GM18511 (cell line): ENCODE measurements at regions not wholly inside any gene's neighbourhood (a gene's known extent, or its start where the extent isn't known, plus 50 kb on each side); places are given as distances from the start of the nearest gene placed in this dataset.

Experiments
- ATAC-seq: cut with Tn5 transposase; IDR thresholded peaks from one replicate; pipeline ENCODE4 v1.9.1; 2021; ENCODE audit warnings: mild to moderate bottlenecking, moderate library complexity; ENCODE audit not compliant: unreplicated experiment

GRCh38 chr21:31503467-31503866, 156.0 kb upstream of the SOD1 start:
- ATAC-seq: no peak

- no peak for ATAC-seq
Measured at GRCh38 chr21:31502537-31503143, 156.9 kb upstream of the SOD1 start.

- no peak for ATAC-seq
Measured at GRCh38 chr21:31501926-31502325, 157.6 kb upstream of the SOD1 start.

- no peak for ATAC-seq
Measured at GRCh38 chr21:31500982-31501381, 156.9 kb upstream of the TIAM1 start.

DNA sequence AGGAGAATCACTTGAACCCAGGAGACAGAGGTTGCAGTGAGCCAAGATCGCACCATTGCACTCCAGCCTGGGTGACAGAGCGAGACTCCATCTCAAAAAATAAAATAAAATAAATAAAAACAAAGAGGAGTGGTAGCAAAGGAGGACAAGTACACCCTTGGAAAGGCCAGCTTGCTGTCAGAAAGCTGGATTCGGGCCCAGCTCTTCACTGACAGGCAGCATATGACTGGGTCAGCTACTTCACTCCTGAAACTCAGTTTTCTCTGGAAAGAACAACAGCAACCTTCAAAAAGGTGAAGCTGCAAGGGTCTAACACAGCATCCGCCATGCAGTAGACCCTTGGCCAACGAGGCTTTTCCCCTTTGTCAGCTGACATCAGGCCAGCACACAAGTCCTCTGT, 156.0 kb upstream of the TIAM1 start:
- ATAC-seq: no peak

- ATAC-seq: no peak
Measured at GRCh38 chr21:31498985-31499384, 154.9 kb upstream of the TIAM1 start.

- ATAC-seq: no peak
Measured at GRCh38 chr21:31497914-31498313, 153.9 kb upstream of the TIAM1 start.

GRCh38 chr21:31493350-31493880, 149.4 kb upstream of the TIAM1 start:
- no peak for ATAC-seq

GRCh38 chr21:31491617-31492016, 147.6 kb upstream of the TIAM1 start:
- no peak for ATAC-seq

- no peak for ATAC-seq
Measured at GRCh38 chr21:31490443-31490842, 146.4 kb upstream of the TIAM1 start.

- ATAC-seq: no peak
Measured at GRCh38 chr21:31489726-31490125, 145.7 kb upstream of the TIAM1 start.

DNA sequence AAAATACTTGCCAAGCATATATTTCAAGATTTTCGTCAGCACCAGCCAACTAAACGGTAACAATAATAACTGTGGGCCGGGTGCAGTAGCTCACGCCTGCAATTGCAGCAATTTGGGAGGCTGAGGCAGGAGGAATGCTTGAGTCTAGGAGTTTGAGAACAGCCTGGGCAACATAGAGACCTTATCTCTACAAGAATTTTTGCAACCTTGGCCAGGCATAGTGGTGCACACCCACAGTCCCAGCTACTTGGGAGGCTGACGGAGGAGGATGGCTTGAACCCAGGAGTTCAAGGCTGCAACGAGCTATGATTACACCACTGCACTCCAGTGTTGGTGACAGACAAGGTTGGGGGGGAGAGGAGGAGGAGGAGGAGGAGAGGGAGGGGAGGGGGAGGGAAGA, 145.0 kb upstream of the TIAM1 start:
- no peak for ATAC-seq

DNA sequence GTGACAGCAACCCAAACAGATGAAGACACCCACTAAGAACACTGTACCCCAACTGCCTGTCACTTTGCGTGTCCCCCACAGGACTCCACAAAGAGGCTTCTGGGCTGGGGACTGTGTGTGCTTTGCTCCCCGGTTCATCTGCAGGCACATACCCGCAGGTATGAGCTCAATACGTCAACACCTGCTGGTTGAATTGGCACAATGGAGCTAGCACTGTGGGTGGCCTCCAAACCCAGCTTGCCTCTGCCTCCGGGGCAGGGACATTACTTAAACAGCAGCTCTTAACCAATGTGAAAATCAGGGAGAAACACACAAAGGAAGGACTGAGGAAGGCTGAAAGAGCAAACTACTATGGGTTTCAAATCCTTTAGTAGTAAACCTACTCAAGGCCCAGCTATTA, 140.2 kb upstream of the TIAM1 start:
- no peak for ATAC-seq

DNA sequence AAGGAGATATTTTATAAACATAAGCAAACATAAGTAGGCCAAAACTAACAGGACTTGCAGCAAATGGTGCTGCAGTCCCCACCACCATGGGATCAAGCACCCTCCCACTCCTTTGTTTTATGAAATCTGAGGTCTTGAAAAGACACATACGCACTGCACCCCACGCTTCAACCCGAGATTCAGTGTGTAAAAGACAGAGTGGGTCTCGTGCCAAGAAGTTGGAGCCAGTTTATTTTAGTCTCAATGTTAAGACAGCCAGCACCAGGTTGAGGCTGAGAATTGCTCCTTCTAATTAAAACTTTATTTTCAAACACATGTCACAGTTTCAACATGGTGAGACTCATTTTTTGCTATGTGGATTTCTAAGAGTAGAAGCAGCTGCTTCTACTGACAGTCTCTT, 139.1 kb upstream of the TIAM1 start:
- ATAC-seq: no peak

- ATAC-seq: no peak
Measured at GRCh38 chr21:31482460-31482859, 138.4 kb upstream of the TIAM1 start.

DNA sequence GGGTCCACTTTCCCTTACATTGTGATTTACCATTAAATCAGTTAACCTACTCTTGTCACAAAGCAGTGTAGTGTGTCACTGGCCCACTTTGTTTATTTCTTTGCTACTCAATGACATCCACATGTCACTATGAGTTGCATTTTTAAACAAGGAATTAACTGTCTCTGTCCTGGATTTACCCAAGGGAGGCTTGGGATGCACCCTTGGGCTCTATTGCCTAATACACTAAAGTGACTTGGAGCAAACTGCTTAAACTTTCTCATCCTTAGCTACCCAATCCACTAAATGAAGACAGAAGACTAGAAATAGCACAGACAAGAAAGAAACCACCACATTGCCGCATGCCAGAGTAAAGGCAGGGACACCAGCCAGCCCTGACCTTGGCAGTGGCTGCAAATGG, 136.2 kb upstream of the TIAM1 start:
- no peak for ATAC-seq

- no peak for ATAC-seq
Measured at GRCh38 chr21:31479714-31480113, 135.7 kb upstream of the TIAM1 start.

DNA sequence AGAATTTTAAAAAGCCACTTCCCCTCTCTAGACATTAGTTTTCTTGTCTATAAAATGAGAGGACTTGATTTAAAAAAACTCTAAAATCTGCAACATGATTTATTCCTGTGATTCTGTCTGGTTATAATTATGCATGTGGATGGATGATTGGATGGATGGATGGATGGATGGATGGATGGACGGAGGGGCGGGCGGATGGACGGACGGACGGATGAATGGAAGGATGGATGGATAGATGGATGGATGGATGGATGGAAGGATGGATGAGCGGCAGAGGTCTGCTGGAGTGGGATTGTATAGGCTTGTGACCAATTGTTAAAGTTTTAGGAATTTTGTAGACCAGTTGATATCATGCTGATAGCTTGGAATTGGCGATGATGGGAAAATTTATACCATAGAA, 135.2 kb upstream of the TIAM1 start:
- no peak for ATAC-seq

DNA sequence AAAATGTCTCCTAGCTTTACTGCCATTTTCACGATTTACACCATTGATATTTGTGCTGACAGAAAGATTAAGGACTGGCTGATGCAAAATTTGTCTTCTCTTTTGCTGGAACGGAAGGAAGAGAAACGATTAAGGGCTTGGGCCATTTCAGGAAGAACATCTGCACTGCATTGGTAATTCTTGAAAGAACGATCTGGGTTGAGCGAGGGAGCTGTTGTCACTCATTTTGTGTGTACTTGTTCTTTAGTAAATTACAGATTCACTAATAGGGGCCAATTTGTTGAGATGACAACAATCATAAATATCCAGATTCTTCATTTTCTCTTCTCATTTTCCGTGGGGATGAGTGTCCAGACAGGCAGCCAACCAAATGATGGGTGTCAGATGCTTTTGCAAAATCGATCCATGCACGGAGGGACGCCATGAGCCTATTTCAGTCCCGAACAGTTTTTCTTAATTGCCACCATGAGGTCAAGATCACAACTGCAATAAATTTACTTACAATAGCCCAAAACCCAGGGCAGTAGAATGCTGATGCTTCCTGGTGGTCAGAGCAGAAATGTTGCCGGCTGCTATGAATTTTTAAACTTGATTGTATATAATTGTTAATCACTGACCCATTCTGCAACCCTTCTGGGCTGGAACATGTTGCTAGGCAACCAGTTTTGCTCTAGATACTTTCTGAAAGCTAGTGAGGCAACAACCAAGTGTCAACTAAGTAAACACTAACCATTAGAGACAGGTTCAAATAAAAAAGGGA, 132.4 kb upstream of the TIAM1 start:
- no peak for ATAC-seq

GRCh38 chr21:31475223-31475622, 131.2 kb upstream of the TIAM1 start:
- no peak for ATAC-seq

GRCh38 chr21:31473685-31474345, 129.8 kb upstream of the TIAM1 start:
- no peak for ATAC-seq

DNA sequence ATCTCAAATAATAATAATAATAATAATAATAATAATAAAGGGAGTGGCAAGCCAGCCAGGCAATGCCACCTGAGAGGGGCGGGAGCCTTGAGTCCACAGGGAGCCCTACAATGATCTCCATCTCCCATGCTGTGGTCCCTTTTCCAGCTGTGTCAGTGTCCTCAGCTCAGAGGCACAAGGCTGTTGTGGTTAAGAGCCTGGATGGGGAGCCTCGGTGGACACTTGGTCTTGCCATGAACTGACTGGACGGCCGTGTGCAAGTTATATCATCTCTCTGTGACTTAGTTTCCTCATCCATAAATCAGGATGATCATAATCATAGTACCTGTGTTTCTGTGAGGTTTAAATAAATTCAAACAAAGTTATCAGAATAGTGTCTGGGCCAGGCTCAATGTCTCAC, 127.8 kb upstream of the TIAM1 start:
- ATAC-seq: no peak
